KBM-7 (cell line): ENCODE measurements at regions not wholly inside any gene's neighbourhood (a gene's known extent, or its start where the extent isn't known, plus 50 kb on each side); places are given as distances from the start of the nearest gene placed in this dataset.

Source experiments
- DNase-seq: peaks from one replicate; pipeline ENCODE4 v3.0.0-alpha.2; 2015
- in situ Hi-C: fragments of 300-500 bp; cut with MboI; formaldehyde crosslinking; loops from 2 replicates; pipeline ENCODE4 v1.14.3; 2020; ENCODE audit warnings: low sequenced_read_pairs, low pct_unique_long_range_greater_than_20kb, mixed read lengths

- no peak for DNase-seq
- in situ Hi-C loops, result no loop called here
These were observed 133.0 kb downstream of the URB2 start for GRCh38 chr1:229759037-229759435.

- in situ Hi-C loops, result no loop called here
- no peak for DNase-seq
These were observed 133.5 kb downstream of the URB2 start for GRCh38 chr1:229759586-229759985.

- DNase-seq, result no peak
- in situ Hi-C loops, result no loop called here
These were observed 134.5 kb downstream of the URB2 start for GRCh38 chr1:229760478-229760996.

GRCh38 chr1:229762891-229763290 is 136.8 kb downstream of the URB2 start:
- DNase-seq, result no peak
- in situ Hi-C loops, result no loop called here

DNA sequence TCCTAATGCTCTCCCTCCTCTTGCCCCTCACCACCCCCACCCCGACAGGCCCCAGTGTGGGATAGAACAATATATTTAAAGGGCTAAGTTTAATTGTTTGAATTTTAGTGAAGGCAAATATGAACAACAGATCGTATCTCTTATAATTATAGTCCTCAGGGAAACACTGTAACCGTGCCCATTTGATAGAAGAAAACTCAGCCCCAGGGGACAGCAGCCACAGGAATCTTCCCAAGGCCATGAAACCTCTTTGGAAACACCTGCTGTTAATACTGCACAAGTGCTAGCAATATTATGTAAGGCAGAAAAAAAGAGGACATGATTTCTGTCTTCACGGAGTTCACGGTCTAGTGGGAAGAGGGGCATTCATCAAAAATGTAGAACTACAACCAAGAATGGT is 142.2 kb downstream of the URB2 start:
- in situ Hi-C loops, result no loop called here
- no peak for DNase-seq

DNA sequence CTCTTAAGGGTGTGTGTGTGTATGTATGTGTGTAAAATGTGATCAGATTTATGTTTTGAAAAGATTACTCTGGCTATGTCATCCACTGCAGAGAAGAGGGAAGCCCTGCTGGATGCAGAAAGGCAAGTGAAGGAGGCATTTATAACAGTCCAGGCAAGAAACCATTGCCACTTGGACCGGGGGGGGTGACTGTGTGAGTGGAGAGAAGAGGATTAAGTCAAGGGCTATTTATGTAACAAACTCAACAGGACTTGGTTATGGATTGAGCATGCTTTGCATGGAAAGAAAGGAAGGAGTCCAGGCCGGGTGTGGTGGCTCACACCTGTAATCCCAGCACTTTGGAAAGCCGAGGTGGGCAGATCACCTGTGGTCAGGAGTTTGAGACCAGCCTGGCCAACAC is 143.0 kb downstream of the URB2 start:
- DNase-seq, result no peak
- in situ Hi-C loops, result no loop called here

- no peak for DNase-seq
- in situ Hi-C loops, result no loop called here
These were observed 143.8 kb downstream of the URB2 start for GRCh38 chr1:229769809-229770208.

DNA sequence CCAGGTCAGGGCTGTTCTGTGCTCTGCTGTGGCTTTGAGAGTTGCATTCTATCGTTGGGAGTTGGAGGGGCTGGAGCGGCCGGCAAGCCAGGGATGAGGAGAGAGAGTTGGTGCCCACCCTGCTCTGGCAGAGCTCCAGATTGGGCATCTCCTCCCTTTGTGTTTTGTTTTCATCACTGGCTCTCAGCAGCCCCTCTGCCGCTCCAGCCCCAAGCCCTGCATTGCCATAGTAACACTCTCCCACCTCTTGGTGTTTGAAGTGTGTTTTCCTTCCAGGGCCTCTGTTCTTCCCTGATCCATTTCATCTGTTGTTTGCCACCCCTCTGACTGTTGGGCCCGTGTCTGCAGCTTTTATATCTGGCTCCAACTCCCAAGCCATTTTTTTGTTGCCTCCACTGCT is 152.7 kb downstream of the URB2 start:
- DNase-seq, result no peak
- in situ Hi-C loops, result no loop called here

DNA sequence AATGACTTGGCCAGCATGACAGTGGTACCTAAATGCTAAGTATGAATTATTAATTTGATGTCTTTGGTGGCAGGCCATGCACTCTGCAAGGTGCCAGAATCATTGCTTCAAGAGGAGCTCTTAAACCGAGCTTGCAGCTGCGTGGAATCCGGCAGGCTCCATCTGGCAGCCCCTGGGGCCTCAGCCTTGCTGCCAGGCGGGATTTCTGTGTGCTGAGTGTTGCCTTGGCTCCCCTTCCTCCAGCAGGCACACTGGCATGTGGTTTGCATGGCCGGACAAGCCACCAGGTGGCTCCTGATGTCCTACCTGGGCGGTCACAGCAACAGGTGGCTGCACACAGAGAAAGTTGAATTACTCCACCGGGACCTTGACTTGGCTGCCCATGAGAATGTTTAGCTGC is 155.4 kb downstream of the URB2 start:
- in situ Hi-C loops, result no loop called here
- no peak for DNase-seq

DNA sequence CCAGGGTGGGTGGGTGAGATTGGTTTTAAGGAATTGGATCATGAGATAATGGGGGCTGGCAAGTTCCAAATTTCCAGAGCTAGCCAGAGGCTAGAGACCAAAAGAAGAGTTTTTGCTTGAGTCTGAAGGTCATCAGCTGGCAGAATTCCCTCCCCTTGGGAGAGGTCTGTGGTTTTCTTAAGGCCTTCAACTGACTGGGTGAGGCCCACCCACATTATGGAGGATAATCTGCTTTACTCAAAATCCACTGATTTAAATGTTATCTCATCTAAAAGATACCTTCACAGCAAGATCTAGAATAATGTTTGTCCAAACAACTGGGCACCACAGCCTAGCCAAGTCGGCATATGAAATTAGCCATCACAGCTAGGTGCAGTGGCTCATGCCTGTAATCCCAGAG is 156.4 kb downstream of the URB2 start:
- DNase-seq, result no peak
- in situ Hi-C loops, result no loop called here

- in situ Hi-C loops, result no loop called here
These were observed 158.8 kb downstream of the URB2 start for GRCh38 chr1:229784834-229785233.

DNA sequence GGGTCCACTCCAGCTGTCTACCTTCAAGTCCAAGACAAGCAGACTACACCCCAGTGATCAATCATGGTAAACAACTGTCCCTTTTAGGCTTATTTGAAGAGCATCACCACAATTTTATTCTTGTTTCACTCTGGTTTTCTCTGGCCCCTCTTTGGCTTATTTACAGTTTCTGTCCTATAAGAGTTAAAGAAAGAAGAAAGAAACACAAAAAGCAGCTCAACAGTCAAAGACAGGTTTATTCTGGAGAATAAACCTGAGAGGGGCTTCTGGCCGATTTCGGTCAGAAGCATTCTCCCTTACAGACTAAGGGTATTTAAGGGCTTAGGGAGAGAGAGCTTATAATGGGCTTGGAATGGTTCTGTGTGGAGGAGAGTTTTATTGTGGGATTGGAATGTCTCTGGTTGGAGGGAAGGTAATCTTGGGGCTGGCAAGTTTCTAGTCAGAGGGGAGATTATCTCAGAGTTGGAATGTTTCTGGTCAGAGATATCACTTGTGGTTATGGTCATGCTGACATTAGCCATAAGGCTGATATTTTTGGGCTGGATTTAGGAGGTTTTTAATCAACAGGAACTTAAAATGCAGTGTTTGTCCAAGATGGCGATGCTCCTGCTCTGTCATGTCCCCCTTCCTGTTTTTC is 161.0 kb downstream of the URB2 start:
- in situ Hi-C loops, result no loop called here

More at GRCh38 chr1:229784834-229785233, 158.8 kb downstream of the URB2 start:
- no peak for DNase-seq

GRCh38 chr1:229788004-229788403 is 162.0 kb downstream of the URB2 start:
- in situ Hi-C loops, result no loop called here
- DNase-seq, result no peak

More for the DNA sequence above, 161.0 kb downstream of the URB2 start:
- no peak for DNase-seq

DNA sequence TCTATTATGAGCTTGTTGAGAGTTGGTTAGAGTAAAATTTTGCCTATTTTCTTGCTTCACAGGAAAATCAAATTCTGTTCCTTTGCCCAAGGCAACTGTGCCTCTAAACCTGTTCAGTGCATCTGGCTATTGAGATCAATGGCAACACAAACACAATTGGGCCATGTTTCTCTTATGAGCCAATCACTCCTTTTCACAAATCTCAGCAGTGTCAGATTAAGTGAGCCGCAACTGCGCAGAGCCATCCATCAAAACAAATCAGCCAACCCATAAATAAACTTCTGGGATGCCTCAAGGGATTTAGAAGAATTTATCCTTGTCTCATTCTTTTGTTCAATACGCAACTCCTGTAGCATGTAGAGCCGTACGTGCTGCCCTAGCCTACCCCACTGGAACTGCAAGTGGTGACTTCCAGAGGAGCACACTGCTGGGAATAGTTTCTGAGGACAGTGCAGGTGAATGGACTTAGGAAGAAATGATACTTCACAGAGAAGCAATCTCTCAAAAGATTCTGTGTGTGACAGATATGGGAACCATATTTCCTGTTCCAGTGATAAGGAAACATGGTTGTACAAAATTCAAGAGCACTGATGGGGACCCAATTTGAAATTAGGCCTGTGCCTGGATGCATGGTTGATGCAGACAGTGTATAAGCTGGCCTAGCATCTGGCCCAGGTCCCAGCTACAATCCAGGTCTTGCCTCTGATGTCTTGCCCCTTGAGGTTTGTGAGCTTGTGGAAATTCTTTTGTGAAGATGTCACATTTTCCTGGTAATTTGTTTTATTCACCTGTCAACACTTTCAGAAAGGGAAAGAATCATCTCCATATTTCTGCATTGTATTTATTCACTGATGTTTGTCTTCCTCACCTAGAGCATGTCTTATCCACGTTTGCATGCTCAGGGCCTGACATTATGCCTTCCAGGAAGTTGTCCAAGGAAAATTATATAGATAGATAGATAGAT is 166.2 kb downstream of the URB2 start:
- in situ Hi-C loops, result no loop called here
- no peak for DNase-seq

DNA sequence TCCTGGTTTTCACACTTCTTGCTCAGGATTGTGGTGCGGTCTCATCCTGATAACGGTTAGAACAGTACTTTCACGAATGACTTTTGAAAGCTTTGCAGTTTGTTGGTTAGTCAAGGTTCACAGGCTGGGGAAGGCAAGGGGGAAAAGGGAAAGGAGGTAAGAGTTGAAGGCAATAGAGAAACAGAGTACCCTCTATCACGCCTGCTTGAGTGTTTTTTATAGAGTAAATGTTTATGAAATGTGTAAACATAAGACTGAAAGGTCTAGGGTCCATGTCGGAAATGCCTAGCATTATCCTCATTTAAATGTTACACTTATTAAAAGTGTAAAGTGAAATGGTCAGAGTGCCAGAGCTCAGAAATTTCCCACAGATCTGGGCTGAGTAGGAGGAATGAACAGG is 167.4 kb downstream of the URB2 start:
- DNase-seq, result no peak
- in situ Hi-C loops, result no loop called here

- in situ Hi-C loops, result no loop called here
- no peak for DNase-seq
These were observed 172.5 kb downstream of the URB2 start for GRCh38 chr1:229798558-229798957.

DNA sequence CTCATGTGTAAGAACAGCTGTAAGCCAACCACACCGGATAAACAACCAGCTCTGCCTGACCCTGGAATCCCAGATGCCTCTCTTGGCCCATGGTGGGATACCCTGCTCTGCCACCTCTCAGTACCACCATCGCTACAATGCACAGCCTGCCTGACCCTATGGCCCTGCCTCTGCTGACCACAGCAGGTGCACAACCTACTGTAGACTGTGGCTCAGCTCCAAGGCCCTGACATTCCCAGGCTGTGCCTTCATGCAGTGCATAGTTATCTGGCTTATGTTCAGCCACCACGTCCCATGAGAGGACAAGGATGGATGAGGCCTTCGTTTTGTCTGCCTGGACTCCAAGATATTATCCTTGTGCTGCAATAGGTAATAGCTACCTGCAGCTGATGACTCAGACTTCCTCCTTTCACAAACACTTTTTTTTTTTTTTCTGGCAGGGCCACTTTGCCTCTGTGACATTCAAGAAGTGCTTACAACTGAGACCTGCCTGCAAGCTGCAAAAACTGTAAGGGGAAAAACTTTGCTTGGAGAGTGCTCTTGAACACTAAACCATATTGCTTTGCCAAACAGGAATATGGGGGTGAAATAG is 177.7 kb downstream of the URB2 start:
- DNase-seq, result no peak
- in situ Hi-C loops, result no loop called here

GRCh38 chr1:229808272-229808671 is 182.2 kb downstream of the URB2 start:
- in situ Hi-C loops, result no loop called here
- DNase-seq, result no peak

GRCh38 chr1:229810140-229810539 is 184.1 kb downstream of the URB2 start:
- in situ Hi-C loops, result no loop called here

DNA sequence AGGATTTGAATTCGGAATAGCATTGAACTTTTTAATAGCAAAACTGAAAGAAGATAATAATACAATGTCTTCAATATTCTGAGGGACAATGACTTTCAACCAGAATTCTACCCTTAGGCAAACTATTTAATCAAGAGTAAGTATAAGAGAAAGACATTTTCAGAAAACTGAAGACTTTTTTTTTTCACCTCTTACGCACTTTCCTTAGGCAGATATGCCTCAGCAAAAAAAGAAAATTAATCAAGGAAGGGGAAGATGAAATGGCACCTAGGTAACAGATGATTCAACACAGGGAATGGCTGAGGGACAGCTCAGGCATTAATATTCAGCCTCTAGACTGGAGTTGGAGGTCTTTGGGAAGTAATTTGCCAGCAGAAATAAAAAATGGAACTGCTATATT is 184.9 kb downstream of the URB2 start:
- no peak for DNase-seq
- in situ Hi-C loops, result no loop called here

More at GRCh38 chr1:229810140-229810539, 184.1 kb downstream of the URB2 start:
- no peak for DNase-seq
